ENCODE measurements at regions not wholly inside any gene's neighbourhood (a gene's known extent, or its start where the extent isn't known, plus 50 kb on each side); places are given as distances from the start of the nearest gene placed in this dataset.
"Not testable (repeated sequence)": the region's sequence is repeated elsewhere in the genome, so short reads cannot be mapped to it uniquely, and the experiment has no call there.

DNA sequence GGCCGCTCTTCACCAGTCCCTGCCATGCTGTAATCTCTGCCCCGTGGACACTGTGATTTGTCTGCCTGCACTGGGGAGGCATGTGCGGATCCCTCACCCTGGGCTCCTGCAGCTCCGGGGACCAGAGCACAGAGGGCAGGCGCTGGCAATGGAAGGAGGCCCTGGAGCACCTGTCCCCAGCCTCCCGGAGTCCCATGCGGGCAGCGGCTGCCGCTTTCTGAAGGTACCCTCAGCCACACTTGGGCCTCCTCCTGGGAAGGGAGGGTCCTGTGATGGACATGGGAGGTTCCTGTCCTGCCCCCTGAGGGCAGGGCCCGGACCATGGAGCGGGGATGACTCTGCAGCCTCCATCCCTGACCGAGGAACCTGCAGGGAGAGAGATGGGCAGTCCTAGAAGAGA, 297.4 kb upstream of the SFSWAP start:
- DNase-seq (ENCODE audit: low read depth, low spot score): no peak

DNA sequence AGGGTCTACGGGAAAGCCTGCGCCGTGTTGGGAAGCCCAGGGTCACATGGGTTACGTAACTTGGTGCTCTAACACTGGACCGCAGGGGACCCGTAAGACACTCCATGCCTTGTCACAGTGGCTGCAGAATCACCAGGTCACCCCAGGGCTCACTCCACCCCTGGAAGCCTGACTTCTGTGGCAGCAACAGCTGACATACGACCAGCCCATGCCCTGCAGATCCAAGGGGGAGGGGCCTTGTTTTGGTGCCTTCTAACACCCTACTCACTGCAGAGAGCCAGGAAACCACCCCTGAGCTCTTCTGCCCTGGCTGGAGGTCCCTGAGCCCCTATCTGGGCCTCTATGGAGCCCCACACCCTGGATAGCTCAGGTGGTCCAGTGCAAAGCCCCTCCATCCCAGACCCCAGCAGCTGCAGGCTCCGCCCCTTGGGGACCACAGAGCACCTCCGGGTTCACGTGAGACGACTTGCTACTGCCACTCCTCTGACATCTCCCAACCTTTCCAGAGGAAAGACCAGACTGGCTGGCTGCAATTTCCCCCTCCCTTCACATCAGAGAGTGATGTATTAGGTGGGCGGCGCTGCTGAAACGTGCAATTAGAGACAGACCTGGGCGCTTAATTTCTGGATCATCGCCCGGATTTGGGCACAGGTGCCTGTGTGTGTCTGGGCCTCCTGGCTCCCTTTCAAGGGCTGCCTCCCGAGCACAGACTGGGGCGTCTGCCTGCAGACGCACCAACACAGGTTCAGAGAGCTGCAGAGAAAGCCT, 296.6 kb upstream of the SFSWAP start:
- not testable (repeated sequence) for DNase-seq (ENCODE audit: low read depth, low spot score)

DNA sequence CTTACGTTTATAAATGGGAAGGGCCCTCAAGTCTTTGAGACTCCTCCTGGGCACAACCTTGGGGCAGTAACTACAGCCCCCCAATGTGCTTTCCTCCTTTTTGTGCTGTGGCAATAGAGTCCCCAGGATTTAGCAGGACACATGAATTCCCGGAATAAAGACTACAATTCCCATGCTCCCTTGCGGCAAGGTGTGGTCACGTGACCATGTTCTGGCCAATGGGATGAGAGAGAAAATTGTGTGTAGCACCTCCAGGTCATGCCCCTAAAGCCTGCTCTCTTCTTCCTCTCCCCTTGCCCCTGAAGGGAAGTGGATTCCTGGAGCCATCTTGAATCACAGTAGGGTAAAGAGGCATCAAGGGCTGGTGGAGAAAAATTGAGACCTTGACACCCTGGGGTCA, 295.1 kb upstream of the SFSWAP start:
- DNase-seq (ENCODE audit: low read depth, low spot score): no peak

DNA sequence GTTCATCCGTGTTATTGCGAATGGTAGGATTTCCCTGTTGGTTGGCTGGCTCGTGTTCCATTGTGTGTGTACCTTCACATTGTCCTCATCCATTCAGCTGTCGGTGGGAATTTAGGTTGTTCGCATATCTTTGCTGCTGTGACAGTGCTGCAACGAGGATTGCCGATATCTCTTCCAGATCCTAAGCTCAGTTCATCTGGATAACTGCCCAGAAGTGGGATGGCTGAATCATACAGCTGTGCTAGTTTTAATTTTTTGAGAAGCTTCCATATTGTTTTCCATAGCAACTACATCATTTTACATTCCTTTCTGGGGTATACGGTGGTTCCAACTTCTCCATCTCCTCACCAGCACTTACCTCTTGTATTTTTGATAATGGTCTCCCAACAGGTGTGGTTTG, 292.8 kb upstream of the SFSWAP start:
- no peak for DNase-seq (ENCODE audit: low read depth, low spot score)

DNA sequence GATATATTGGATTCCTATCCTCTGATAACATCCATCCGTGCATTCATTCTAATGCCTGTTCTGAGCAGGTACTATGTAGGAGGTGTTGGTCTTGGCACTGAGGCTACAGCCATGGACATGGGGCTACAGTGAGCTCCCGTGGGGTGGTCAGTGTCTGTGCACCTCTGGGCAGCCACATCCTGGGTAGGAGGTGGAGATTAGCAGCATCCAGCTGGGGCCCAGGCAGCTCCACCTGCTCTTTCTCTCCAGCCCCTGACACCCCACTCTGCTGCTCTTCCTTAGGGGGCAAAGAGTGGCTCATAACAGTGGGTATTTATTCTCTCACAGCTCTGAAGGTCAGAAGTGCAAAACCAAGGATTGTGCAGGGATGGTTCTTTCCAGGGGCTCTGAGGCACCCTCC, 292.0 kb upstream of the SFSWAP start:
- DNase-seq (ENCODE audit: low read depth, low spot score): no peak

DNA sequence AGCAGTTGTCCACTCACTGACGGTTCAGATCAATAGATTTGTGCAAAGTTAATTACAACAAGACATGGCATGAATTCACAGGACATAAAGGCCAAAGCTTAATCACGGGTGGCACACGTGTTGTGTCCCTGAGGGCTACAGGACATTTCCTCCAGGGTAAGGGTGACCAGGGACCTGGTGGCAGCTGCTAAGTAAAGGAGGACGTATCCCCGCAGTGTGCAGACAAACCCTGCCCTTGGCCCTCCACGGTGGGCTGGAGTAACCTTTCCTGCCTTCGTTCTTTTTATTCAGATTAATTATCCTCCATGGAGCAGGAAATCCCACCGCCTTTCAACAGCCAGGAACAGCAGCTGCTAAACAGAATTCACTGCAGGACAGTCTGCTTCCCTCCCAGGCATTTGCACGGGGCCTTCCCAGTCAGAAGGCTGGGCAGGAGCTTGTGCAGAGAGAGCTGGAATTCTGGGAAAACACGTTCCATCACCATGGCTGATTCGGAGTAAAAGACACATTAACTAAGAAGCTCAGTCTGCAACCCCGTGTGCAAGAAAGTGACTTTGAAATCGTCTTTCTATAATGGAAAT, 289.9 kb upstream of the SFSWAP start:
- no peak for DNase-seq (ENCODE audit: low read depth, low spot score)

DNA sequence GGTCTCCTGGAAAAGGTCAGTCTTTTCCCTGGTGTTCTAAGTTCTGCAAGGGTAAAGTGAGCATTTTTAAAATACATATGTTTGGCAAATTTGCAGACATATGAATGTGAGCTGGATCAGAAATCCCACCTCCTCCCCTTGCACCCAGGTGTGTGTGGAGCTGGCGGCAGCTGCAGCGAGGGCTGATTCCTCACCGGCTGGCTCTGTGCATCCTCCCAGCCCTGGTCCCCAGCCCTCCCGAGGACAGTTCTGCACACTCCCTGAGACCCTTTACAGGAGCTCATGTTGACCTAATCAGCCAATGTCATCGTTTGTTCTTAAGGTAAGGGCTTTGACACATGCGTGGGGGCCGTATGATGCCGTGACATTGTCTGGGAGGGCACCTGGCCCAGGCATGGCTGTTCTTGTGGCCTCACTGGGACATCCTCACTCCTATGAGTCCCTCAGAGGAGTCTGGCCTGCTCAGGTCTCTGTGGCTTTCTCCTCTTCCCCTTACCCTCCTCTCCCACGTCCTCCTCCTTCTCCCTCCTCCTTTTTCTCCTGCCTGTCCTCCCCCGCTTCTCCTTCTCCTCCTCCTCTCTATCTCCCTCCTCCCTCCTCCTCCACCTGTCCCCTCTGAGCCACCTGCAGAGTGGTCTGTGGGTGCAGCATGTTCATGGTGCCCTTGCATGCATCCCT, 289.2 kb upstream of the SFSWAP start:
- no peak for DNase-seq (ENCODE audit: low read depth, low spot score)

DNA sequence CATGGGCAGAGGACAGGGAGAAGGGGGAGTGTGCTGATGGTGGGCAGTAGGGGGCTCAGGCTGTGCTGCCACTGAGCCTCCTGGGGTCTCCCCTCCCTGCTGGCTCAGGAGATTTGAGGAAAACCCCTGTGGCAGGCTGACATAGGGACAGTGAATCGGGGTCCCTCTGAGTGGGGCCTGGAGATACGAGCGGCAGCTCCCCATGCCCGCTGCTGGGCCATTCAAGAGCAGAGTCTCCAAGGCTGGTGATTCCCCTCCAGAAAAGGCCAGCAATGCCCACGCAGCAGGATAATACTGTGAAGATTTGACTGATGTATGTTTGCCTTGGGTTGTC, 288.7 kb upstream of the SFSWAP start:
- DNase-seq (ENCODE audit: low read depth, low spot score): no peak

DNA sequence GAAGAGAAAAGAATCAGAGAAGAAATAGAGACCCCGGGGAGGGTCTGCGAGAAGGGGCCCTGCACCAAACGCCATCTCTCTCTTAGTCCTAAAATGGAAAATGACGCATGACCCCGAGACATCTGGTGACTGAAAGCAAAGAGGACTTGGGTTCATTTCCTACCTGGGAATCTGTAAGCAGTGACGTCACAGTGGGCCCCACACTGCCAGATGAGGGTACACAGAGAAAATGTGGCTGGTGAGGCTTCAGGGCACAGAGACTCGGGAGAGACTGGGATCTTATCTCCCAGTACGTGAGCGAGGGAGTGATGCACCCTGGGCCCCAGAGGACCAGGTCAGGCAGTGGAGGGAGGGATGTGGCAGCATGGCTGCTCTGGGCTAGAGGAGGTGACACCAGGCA, 288.1 kb upstream of the SFSWAP start:
- no peak for DNase-seq (ENCODE audit: low read depth, low spot score)

DNA sequence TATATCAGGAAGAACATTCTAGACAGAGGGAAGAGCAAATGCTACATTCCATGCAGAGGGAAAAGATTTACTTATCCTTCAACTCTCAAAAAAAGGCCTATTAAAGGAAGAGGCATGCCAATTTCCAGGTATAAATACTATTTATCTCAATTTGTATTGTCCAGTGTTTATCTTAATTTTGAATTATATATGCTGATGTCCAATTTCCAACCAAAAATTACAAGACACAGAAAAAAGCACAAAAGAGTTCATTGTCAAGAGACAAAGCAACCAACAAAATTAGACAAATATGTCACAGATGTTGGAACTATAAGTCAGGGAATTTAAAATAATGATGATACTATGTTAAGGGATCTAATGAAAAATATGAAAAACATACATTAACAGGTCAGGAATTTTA, 286.6 kb upstream of the SFSWAP start:
- no peak for DNase-seq (ENCODE audit: low read depth, low spot score)

DNA sequence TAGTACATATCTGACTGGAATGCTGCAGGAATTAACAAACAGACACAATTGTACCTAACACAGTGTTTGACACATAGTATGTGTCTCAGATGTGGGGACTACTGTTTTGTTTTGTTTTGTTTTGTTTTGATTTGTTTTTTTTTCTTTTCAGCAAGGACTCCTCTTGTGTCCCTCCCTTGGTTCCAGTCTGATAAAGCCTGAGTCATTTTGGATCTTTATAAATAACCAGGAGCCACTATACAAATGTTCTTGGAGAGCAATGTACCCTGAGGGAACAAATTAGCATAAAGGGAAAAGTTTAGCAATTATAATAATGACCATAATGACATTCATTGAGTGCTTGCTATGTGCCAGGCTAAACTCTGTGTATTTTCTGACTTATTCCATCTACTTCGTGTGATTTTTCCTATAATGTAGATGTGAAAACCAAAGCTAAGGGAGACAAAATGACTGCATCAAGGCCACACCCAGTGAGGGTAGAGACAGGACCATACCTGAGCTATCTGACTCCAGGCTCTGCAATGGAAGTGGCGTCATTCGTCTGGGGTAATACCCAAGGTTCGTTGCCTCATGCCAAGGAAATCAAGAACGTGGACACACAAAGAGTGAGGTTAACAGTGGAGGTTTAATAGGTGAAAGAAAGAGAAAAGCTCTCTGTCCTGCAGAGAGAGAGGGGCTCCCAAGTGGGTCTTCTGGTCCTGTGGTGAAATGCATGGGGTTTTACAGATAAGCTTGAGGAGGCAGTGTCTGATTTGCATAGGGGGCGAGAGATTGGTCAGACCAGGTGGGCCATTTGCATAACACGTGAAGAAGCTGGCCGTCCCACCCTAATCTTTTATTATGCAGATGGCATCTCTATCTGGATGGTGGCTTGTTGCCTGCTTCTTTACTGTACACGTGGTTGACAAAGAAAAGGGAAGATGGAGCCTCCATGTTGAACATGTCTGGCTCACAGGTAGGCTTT, 285.5 kb upstream of the SFSWAP start:
- DNase-seq (ENCODE audit: low read depth, low spot score): no peak

DNA sequence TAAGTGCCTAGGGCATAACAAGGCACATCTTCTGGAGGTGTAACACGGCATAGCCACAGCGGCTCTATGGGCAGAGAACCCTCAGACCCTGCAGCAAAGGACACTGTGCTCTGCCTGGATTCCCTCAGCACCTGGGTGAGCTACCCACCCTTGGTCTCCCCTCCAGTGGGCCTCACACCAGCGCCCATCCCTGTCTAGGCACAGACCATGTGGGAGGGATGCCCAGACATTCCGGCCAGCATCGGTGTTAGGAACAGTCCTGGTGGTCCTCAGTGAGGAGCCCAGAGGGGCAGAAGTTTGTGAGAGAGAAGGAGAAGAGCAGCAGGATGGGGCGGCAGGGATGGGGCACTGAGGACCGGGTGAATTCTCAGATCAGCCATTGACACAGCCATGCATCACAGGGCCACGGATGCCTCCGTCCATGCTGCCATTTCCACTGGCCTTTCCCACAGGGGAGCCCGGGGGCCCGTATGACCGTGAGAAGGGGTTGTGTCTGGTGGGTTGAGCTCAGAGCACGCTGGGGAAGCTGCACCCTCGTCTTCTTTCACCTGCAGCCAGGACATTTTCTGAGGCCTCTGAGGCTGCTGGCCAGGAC, 282.7 kb upstream of the SFSWAP start:
- no peak for DNase-seq (ENCODE audit: low read depth, low spot score)

DNA sequence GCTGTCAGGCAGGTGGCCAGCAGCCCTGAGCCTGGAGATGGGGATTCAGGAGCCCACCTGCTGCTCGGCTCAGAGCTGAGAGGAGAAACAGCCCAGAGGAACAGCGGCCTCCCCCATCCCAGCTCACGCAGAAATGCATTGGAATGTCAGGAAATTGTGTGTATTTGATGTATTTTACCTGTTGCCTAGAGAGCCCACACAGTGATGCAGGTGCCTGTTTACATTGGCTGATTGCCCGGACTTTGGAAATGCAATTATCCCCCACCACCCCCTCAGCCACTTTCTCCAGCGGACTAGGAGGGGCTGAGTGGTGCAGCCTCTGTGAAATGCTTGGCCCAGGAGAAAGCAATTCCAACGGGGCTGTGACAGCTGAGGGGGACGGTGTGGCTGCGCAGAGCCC, 281.7 kb upstream of the SFSWAP start:
- not testable (repeated sequence) for DNase-seq (ENCODE audit: low read depth, low spot score)

DNA sequence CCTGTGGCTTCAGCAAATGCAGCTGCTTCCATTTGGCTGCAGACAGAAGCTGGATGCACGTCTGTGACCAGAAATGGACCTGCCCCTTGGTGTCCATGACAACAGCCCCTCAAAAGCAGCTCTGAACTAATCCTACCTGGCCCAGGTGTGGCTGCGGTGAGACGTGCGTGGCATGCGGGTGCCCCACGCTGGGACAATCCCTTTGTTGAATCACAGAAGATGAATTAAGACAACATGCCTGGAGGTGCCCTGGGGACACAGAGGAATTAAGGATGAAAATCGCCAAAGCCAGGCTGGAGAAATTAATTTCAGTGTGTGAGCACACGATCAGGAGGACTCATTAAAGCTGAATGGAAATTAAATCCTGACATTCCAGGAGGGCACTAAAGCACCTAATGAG, 281.2 kb upstream of the SFSWAP start:
- DNase-seq (ENCODE audit: low read depth, low spot score): not testable (repeated sequence)

DNA sequence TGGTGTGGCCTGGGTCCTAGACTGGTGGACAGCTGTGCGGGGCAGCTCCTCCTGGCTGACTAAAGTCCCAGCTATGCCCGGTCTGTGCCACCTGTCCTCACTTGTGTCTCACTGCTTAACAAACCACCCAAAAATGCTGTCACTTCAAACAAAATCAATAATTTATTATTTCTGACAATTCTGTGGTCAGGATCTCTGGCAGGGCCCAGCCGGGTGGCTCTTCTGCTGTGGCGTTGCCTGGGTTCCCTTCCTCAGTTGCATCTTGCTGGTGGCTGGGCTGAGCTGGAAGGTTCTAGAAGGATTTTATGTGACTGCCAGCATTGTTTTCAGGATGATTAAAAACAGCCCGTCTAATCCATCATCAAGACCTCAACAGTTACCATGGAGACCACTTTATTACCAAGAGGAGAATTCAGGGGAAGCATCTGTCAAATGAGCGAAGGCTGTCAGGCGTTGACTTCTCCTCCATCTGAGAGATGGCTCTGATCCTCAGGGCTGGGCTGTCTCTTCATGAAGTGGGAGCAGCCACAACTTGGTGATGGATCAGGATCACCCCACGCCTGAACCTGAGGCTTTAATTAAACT, 280.6 kb upstream of the SFSWAP start:
- DNase-seq (ENCODE audit: low read depth, low spot score): no peak

DNA sequence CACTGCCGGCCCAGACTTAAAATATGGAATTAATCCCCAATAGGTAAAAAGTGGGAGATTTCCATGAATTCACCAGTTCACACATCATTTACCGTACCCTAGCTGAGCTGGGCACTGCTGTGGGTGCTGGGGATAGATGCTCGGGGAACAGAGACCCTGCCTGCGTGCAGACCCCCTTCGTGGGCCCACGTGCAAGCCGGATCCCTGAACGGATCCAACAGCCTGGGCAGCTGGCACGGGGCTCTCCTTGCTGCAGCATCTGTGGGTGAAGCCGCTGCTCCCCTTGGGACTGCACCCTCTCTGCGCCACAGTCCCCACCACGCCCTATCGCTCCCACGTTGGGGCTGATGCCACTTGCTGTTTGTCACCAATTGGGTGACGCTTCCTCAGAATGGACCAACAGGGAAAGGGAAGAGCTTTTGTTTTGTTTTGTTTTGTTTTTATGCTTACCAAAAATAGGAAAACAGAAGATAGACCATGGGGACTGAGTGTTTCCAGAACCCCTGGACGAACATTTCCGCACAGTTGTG, 279.7 kb upstream of the SFSWAP start:
- DNase-seq (ENCODE audit: low read depth, low spot score): not testable (repeated sequence)

DNA sequence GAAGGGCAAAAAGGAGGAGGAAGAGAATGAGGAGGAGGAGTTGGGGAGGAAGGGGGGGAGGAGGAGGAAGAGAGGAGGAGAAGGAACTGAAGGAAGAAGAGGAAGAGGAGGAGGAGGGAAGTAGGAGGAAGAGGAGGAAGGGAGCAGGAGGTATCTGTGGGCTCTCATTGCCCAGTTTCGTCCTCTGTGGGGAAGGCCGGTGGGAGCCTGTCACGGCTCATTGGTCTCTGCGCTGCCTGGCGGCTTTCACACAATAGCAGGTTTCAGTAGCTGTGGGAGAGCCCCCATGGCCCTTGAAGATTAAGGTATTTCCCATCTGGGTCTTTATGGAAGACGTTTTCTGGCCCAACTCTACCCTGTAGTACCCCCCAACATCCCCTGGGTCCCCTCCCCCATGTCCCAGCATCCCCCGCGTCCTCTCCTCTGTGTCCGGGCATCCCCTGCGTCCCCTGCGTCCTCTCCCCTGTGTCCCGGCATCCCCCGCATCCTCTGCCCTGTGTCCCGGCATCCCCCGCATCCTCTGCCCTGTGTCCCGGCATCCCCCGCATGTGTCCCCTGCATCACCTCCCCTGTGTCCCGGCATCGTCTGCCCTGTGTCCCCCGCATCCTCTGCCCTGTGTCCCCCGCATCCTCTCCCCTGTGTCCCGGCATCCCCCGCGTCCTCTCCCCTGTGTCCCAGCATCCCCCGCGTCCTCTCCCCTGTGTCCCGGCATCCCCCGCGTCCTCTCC, 278.2 kb upstream of the SFSWAP start:
- DNase-seq (ENCODE audit: low read depth, low spot score): no peak

DNA sequence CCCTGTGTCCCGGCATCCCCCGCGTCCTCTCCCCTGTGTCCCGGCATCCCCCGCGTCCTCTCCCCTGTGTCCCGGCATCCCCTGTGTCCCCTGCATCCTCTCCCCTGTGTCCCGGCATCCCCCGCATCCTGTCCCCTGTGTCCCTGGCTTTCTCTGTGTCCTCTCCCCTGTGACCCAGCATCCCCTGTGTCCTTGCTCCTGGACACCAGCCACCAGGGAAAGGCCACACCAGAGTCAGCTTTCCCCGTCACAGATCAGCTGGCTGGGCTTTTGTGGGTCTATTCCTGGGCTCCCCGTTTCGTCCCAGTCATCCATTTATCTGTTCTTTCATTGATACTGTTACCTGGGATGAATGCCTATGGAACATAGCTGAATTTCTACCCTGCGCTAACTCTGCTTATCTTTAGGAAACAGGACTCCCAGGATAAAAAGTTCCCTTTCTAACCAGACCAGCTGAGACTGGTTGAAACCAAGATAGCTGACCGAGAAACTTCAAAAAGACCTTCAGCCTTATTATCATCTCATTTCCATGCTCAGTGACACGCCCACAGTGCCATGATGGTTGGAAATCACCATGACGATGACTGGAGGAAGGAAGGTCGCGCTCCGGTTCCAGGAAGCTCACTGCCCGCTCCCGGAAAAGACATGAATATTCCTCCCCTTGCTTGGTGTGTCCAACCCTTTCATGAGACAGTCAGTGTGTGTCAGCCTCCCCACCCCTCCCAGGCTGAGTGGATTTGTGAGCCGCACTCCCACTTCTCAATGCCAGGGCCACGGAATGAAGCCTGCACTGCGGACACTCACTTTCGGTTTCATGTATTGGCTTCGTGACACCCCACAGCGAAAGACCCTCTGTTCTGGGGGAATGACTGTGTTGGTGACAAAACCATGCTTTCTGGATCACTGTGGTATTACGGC, 276.4 kb upstream of the SFSWAP start:
- DNase-seq (ENCODE audit: low read depth, low spot score): no peak
